RWPE1 (cell line): ENCODE measurements at regions not wholly inside any gene's neighbourhood (a gene's known extent, or its start where the extent isn't known, plus 50 kb on each side); places are given as distances from the start of the nearest gene placed in this dataset.

Experiments used
- CTCF ChIA-PET: fragments of 350-600 bp; sonication (Branson Sonifier 250); formaldehyde crosslinking; extraction: SDS; loops from one replicate; lab custom pipeline; 2021; lab: Yijun Ruan, JAX
- POLR2A ChIA-PET: fragments of 400-600 bp; formaldehyde crosslinking; extraction: SDS; loops from one replicate; lab custom pipeline; 2020; ENCODE audit warnings: antibody characterized with exemption; ENCODE audit not compliant: low non-redundant PET; lab: Yijun Ruan, JAX
- DNase-seq: peaks from one replicate; pipeline ENCODE4 v3.0.0; 2012; ENCODE audit warnings: low spot score
- H3K27ac ChIP-seq: fragments of 450-650 bp; 2 replicates; pipeline ENCODE4 v1.5.1; 2017
- TF ChIP-seq, protein P1 (sequence below): fragments of 450-650 bp; conservative IDR thresholded peaks from 2 replicates; pipeline ENCODE4 v1.5.1; 2017; ENCODE audit warnings: low read depth, mild to moderate bottlenecking

DNA sequence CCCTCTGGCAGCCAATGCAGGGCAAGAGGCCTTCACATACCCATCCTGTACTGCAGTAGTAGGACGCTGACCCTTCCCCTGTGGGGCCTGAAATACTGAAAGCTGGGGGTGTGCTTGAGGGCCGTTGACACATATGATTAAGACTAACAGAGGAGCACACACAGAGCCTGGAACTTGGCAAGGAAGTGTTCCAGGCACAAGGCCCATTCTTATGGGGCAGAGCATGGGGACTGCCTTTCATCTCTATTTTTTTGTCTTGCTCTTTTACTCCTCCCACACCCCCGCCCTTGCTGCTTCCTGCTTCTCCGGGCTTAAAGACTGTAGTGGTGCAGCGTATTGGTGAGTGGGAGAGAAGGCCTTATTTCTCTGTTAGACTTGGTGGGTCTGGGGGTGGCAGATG, 137.4 kb downstream of the BACH1 start:
- CTCF ChIA-PET: no interaction called here
- TF ChIP-seq, protein P1, sequence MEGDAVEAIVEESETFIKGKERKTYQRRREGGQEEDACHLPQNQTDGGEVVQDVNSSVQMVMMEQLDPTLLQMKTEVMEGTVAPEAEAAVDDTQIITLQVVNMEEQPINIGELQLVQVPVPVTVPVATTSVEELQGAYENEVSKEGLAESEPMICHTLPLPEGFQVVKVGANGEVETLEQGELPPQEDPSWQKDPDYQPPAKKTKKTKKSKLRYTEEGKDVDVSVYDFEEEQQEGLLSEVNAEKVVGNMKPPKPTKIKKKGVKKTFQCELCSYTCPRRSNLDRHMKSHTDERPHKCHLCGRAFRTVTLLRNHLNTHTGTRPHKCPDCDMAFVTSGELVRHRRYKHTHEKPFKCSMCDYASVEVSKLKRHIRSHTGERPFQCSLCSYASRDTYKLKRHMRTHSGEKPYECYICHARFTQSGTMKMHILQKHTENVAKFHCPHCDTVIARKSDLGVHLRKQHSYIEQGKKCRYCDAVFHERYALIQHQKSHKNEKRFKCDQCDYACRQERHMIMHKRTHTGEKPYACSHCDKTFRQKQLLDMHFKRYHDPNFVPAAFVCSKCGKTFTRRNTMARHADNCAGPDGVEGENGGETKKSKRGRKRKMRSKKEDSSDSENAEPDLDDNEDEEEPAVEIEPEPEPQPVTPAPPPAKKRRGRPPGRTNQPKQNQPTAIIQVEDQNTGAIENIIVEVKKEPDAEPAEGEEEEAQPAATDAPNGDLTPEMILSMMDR: no peak
- H3K27ac ChIP-seq: no peak overlapping the region
- DNase-seq: no peak
- POLR2A ChIA-PET: no interaction called here

GRCh38 chr21:29436650-29437049, 137.9 kb downstream of the BACH1 start:
- POLR2A ChIA-PET: interaction anchor here (0.6 kb wide), 1 partner anchor 84 kb away, joined by 5 read pairs; no protein-coding TSS in a partner anchor
- CTCF ChIA-PET: no interaction called here
- no peak overlapping the region for H3K27ac ChIP-seq
- TF ChIP-seq, protein P1: no peak
- DNase-seq: no peak

DNA sequence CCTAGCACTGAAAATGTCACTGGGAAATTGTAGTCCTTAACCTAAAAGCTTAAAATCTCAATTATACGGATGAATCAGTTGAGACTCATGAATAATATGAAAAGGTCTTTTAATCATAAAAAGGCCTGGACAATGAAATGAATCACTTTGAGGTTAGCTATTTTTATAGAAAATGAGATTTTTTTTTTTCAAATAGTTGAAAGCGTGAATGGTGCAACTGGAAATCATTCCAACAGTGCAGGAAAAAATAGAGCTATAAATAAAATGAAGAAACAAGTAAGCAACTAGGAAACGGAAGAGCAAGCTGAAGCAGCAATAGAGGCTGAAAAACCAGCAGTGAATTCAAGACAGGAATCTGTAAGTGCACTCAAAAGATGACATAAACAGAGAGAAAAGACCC, 142.9 kb downstream of the BACH1 start:
- H3K27ac ChIP-seq: no peak overlapping the region
- CTCF ChIA-PET: no interaction called here
- TF ChIP-seq, protein P1: no peak
- POLR2A ChIA-PET: no interaction called here
- no peak for DNase-seq

DNA sequence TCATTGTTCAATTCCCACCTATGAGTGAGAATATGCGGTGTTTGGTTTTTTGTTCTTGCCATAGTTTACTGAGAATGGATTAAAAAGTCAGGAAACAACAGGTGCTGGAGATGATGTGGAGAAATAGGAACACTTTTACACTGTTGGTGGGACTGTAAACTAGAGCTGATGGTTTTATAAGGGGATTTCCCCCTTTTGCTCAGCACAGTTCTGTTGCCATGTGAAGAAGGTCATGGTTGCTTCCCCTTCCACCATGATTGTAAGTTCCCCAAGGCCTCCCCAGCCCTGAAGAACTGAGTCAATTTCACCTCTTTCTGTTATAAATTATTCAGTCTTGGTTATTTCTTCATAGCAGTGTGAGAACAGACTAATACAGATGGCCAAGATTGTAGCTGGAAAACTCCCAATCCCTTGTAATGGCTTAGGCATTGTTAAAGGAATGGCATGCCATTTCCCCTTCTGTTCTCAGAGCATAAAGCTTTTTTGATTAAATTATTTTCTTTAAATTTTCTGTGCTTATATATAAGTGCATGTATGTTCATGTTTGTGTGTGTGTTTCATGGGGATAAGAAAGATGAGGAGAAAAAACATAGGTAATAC, 144.8 kb downstream of the BACH1 start:
- ChIA-PET POLR2A (no interaction called here), CTCF (no interaction called here)
- H3K27ac ChIP-seq: no peak overlapping the region
- no peak for DNase-seq
- TF ChIP-seq, protein P1: no peak

DNA sequence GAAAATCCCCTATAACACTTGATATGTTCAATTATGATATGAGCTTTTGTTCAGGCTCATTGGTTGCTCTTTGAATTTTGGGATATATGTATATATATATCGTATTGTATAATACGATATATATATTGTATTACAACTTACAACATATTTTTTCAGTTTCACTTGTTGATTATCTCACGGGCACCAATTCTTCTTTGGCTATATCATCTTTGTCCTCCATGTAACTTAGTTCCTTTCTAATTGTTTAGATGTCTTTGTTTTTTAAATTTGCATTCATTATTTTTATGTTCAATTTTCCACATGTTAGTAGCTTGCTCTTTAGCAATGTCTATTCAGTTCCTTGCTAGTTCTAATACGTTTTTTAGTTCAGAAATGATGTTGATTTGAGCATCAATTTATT, 150.0 kb downstream of the BACH1 start:
- POLR2A ChIA-PET: no interaction called here
- no peak overlapping the region for H3K27ac ChIP-seq
- CTCF ChIA-PET: interaction anchor here (0.6 kb wide), 1 partner anchor 35 kb away, joined by 3 read pairs; no protein-coding TSS in a partner anchor
- TF ChIP-seq, protein P1: no peak
- no peak for DNase-seq

DNA sequence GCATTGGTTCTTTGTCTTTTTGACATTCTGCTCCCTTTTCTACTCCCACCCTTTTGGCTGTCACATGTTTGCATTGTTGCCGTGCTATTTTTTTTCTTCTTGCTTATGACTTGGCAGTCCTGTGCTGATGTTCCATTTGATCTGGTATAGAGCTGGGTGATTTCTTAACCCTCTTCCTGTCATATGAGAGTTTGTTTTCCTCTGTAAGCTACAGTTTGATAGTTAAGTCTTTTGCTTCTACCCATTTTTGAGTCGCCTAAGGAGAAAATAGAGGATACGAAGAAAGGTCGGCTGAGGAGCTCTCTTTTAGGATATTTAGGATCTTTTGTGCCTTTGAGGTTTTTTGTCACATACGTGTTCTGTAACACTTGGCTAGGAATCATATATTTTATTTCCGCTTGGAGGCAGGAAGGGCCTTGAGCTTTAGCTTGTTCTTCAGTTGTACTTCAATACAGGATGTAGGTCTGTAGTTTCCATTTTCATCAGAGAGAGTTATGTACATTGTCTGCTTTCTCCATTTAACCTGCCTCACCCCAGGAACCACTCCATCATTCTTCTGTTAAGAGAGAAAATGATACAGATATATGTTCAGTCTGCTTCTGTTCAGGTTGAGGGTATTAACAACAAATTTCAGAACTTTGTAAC, 150.7 kb downstream of the BACH1 start:
- no peak for DNase-seq
- no peak overlapping the region for H3K27ac ChIP-seq
- TF ChIP-seq, protein P1: no peak
- ChIA-PET POLR2A (no interaction called here), CTCF (interaction anchor here (0.6 kb wide), 2 partner anchors 36 to 331 kb away, joined by 3 read pairs; no protein-coding TSS in a partner anchor)
